OCI-LY7 (cell line): ENCODE measurements at regions not wholly inside any gene's neighbourhood (a gene's known extent, or its start where the extent isn't known, plus 50 kb on each side); places are given as distances from the start of the nearest gene placed in this dataset.

ENCODE experiments used
- BruUV-seq: library from RNA; stranded (reverse); fragments of 400-500 nt; replicated peaks from 2 replicates; lab custom pipeline; 2021; lab: Mats Ljungman, UMichigan
- CTCF ChIA-PET: fragments of 300-600 bp; sonication (Branson Sonifier 250); formaldehyde crosslinking; loops from one replicate; lab custom pipeline; 2022; ENCODE audit warnings: antibody characterized with exemption; ENCODE audit not compliant: unreplicated experiment; lab: Charles Lee
- POLR2A ChIA-PET: fragments of 300-600 bp; sonication (Branson Sonifier 250); formaldehyde crosslinking; loops from one replicate; lab custom pipeline; 2022; ENCODE audit warnings: antibody characterized with exemption; lab: Charles Lee
- DNase-seq: peaks from one replicate; pipeline ENCODE4 v3.0.0-alpha.2; 2015; ENCODE audit warnings: low spot score
- H2AFZ ChIP-seq: fragments of 200-600 bp; sonication (generic), shearing (Covaris generic); 2 replicates; pipeline ENCODE4 v1.6.1; 2014; ENCODE audit warnings: mild to moderate bottlenecking, antibody characterized with exemption, low read length, moderate library complexity
- H3K27ac ChIP-seq: fragments of 200-600 bp; sonication (generic); 2 replicates; pipeline ENCODE4 v1.5.1; 2014; ENCODE audit warnings: mixed run types, low read depth, mild to moderate bottlenecking, moderate library complexity, low read length, inconsistent platforms; ENCODE audit not compliant: poor library complexity, severe bottlenecking
- H3K36me3 ChIP-seq: fragments of 200-600 bp; sonication (generic); 2 replicates; pipeline ENCODE4 v1.6.1; 2014; ENCODE audit warnings: mild to moderate bottlenecking, antibody characterized with exemption, low read length, moderate library complexity, mixed read lengths; ENCODE audit not compliant: insufficient read depth
- H3K4me1 ChIP-seq: fragments of 200-600 bp; sonication (generic); 2 replicates; pipeline ENCODE4 v1.5.1; 2014; ENCODE audit warnings: mild to moderate bottlenecking, low read length; ENCODE audit not compliant: insufficient read depth, poor library complexity, severe bottlenecking
- H3K4me2 ChIP-seq: fragments of 200-600 bp; sonication (generic); 2 replicates; pipeline ENCODE4 v1.6.1; 2014; ENCODE audit warnings: mild to moderate bottlenecking, low read length
- H3K4me3 ChIP-seq: fragments of 200-600 bp; sonication (generic); 2 replicates; pipeline ENCODE4 v1.5.1; 2014; ENCODE audit warnings: mild to moderate bottlenecking, low read depth, low read length; ENCODE audit not compliant: poor library complexity, severe bottlenecking
- H3K79me2 ChIP-seq: fragments of 200-600 bp; sonication (generic); 2 replicates; pipeline ENCODE4 v1.6.1; 2016; ENCODE audit warnings: low read depth, mild to moderate bottlenecking, low read length, moderate library complexity, mixed read lengths; ENCODE audit not compliant: insufficient read depth
- H3K9me2 ChIP-seq: fragments of 200-600 bp; sonication (generic); 2 replicates; pipeline ENCODE4 v1.6.1; 2016; ENCODE audit warnings: mild to moderate bottlenecking, low read length, mixed read lengths; ENCODE audit not compliant: insufficient read depth
- H3K9me3 ChIP-seq: fragments of 200-600 bp; sonication (generic); 2 replicates; pipeline ENCODE4 v1.6.1; 2014; ENCODE audit warnings: mild to moderate bottlenecking, mixed run types, low read length, mixed read lengths
- H4K20me1 ChIP-seq: fragments of 200-600 bp; sonication (generic); 2 replicates; pipeline ENCODE4 v1.6.1; 2014; ENCODE audit warnings: mild to moderate bottlenecking, antibody characterized with exemption, low read length, moderate library complexity, mixed read lengths; ENCODE audit not compliant: insufficient read depth
- CTCF ChIP-seq: fragments of 200-600 bp; sonication (generic); conservative IDR thresholded peaks from 2 replicates; pipeline ENCODE4 v1.5.1; 2014; ENCODE audit warnings: mild to moderate bottlenecking, antibody characterized with exemption, low read length, moderate library complexity, mixed read lengths
- EZH2phosphoT487 ChIP-seq: fragments of 200-600 bp; sonication (generic); IDR thresholded peaks from 2 replicates; pipeline ENCODE4 v1.6.1; 2018; ENCODE audit warnings: low read depth, borderline replicate concordance, mild to moderate bottlenecking, mixed run types, antibody characterized with exemption, low read length, moderate library complexity, mixed read lengths
- intact Hi-C: fragments of 100-400 bp; cut with micrococcal nuclease; formaldehyde crosslinking; loops from one replicate; pipeline ENCODE4 v1.10.0; 2022; ENCODE audit not compliant: unreplicated experiment

GRCh38 chr6:134797400-134798113 lies 152.3 kb downstream of the ALDH8A1 start:
- ChIA-PET POLR2A (no interaction called here), CTCF (no interaction called here)
- no TSS peak for BruUV-seq
- Histone ChIP-seq H3K9me3 (no peaks in the 10 kb centered on the region), H3K4me3 (no peak overlapping the region), H3K79me2 (no peaks in the 10 kb centered on the region), H3K4me1 (no peaks in the 10 kb centered on the region), H3K9me2 (no peaks in the 10 kb centered on the region), H2AFZ (no peak overlapping the region), H3K27ac (no peak overlapping the region), H3K36me3 (no peaks in the 10 kb centered on the region), H3K4me2 (no peak overlapping the region), H4K20me1 (no peaks in the 10 kb centered on the region)
- intact Hi-C loops, result no loop called here
- TF ChIP-seq EZH2phosphoT487 (no peak), CTCF (no peak)
- DNase-seq, result no peak

DNA sequence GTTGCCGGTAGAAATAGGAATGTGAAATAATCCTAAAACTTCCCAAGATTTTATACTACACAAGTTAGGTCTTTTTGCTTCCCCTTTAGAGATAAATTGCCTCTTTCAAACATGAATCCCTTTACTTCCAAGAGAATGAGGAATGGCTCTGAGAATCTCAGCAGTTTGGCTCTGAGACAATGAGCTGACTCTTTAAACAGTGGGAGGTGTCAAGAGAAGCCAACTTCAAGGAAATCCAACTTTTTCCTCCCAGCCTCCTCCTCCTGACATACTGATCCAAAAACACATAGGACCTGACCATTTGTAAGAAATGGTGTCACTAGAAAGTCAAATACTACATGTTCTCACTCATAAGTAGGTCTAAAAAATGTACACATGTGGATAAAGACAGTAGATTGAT lies 154.2 kb downstream of the ALDH8A1 start:
- intact Hi-C loops, result no loop called here
- POLR2A ChIA-PET, result no interaction called here

More for the DNA sequence above, 154.2 kb downstream of the ALDH8A1 start:
- H3K4me1 ChIP-seq, result no peaks in the 10 kb centered on the region
- no peak overlapping the region for H3K4me2 ChIP-seq
- no TSS peak for BruUV-seq
- H3K27ac ChIP-seq, result no peak overlapping the region
- no peaks in the 10 kb centered on the region for H3K9me2 ChIP-seq
- no peak for TF ChIP-seq CTCF
- TF ChIP-seq EZH2phosphoT487, result no peak
- H4K20me1 ChIP-seq, result no peaks in the 10 kb centered on the region
- H3K36me3 ChIP-seq, result no peaks in the 10 kb centered on the region
- no peak overlapping the region for H2AFZ ChIP-seq
- H3K4me3 ChIP-seq, result no peak overlapping the region
- no peak for DNase-seq
- H3K9me3 ChIP-seq, result 0 out of 2 replicates have a peak, but pooled peaks cover 4% of the 10 kb centered on the region
- no peaks in the 10 kb centered on the region for H3K79me2 ChIP-seq
- CTCF ChIA-PET, result no interaction called here
